HG03442 (cell line): ENCODE measurements at regions not wholly inside any gene's neighbourhood (a gene's known extent, or its start where the extent isn't known, plus 50 kb on each side); places are given as distances from the start of the nearest gene placed in this dataset.

Experiments
- ATAC-seq: cut with Tn5 transposase; IDR thresholded peaks from one replicate; pipeline ENCODE4 v1.9.1; 2021; ENCODE audit warnings: mild to moderate bottlenecking, moderate library complexity; ENCODE audit not compliant: unreplicated experiment

DNA sequence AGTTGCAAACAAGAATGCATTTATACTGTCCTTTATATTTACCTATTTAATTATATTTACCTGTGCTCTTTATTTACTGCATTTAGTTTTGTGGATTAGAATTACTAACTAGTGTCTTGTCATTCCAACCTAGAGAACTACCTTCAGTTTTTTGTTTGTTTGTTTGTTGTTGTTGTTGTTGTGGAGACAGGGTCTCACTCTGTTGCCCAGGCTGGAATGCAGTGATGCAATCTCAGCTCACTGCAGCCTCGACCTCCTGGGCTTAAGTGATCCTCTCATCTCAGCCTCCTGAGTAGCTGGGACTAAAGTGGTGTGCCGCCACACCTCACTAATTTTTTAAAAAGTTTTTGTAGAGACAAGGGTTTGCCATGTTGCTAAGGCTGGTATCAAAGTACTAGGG is 156.4 kb upstream of the AKR1E2 start:
- ATAC-seq = no peak

DNA sequence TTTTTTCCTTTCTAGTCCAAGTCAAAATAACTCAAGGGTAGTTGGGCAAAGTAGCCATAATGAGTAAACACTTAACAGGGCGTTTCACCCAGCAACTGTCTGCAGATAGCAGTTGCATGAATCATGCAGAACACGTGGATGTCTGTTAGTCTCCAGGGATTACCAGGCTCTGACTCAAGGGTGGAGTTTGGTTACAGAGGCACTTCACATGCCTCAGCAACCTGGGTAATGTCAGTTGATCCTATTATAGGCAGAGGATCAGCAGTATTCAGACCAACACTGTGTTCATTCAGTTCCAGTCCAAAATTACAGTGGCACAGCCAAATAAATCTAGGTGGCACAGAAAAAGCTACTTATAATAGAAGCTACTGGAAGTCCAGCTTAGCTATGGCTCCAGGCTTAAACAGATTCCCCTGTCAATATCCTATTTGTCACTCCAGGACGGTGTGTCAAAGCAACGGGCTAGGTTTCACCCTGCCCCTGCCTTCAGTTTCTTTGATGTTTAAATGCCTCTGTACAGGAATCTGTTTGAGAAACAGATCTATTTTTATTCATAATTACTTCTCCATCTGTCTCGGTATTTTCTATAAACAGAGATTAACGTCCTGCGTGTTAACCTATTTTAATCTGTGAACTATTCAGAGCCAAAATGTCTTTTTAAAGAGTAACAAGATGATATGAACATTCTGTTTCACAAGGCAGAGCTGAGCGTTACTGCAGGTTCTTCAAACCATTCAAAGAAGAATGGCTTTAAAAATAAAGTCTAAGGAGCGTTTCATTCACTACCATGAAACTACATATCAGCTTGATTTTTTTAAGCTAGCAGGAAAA is 162.6 kb upstream of the AKR1E2 start:
- ATAC-seq = peak; percentile 98

DNA sequence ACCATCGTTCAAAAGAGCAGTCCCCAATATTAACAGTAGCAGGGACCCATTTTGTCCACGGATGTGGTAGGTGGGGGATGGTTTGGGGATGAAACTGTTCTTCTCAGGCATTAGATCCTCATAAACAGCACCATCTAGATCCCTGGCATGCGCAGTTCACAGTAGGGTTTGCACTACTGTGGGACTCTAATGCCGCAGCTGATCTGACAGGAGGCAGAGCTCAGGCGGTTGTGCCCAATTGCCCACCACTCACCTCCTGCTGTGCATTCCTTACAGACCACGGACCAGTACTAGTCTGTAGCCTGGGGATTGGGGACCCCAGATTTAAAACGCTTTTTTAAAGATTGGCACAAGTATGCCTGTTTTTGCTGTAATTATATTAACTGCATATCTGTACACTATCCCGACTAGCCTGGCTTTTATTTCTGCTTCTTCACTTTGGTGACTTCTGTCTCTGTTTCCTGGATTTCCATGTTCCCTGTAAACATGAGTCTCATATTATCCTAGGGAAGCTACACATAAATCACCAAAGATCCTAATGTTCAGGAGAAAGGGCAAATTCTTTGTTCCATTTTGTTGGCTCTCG is 163.3 kb upstream of the AKR1E2 start:
- no peak for ATAC-seq

DNA sequence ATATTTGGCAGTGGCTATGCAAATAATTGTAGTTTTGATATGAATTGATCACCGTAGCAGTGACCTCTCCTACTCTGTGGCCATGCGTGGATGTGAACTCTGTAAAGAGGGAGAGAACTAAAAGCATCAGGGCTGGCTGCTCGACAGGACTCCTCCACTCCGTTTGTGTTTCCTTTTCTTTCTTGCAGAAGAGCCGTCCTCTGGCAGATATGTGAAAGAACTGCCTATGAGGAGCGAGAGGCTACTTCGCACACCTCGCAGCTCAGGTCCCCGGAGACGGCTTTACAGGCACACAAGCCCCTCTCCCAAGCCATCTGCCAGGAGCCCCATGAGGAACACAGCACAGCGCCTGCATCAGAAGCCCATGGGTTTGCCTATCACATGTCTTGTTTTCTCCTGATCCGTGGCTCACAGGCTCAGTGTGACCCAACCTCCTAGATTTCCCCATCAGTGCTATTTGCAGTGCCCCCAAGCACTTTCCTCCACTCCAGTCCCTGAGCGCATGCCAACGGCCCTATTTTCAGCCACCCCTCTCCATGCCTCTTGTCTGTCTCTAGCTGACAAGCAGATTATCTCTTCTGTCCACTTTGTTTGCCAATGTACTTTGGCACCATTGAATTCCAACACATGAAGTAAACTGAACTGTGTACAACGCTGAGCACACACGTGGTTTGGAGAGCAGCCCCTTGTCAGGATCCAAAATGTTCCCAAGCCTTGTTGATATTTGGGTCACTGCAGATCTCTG is 164.3 kb upstream of the AKR1E2 start:
- ATAC-seq = no peak

DNA sequence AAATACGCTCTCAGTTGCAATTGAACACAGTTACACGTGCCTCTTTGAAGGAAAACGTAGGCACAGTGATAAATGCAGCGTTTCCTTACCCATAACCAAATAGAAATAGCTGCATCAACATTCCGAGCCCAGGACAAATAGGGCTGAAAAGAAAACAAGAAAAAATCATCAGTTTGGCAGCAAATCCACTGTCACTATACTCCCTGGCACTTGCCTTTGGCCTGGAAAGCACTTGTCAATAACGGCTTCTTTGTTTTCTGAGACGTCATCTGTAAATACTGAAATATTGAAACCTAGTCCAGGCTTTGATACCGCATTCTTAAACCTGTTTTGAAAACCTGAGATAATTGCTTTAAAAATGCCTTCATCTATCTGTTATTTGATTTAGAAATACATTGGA is 167.2 kb upstream of the AKR1E2 start:
- no peak for ATAC-seq

DNA sequence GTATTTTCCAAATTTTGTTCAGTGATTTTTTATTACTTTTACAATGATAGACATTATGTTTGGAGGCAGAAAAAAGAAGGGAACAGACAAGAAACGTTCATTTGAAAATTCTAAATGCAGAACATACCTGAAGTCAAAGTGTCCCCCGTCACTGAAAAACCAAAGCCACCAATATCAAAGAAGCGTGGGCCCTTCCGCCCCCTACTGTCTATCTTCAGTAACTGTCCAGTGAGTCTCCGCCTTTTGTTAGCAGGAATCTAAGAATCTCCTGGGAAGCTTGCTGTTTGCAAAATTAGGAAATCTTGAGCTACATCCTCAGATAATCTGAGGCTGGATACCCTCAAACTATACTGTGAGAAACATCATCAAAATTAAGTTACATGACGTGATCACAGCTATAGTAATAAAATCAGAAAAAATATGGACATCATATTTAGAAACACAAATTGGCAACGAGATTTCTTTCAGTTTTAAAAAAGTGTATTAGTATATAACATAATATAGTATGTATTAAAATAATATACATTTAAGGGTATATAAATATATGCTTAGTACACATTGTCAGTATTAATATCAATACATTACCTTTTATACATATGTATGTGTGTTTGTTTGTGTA is 169.3 kb upstream of the AKR1E2 start:
- no peak for ATAC-seq

DNA sequence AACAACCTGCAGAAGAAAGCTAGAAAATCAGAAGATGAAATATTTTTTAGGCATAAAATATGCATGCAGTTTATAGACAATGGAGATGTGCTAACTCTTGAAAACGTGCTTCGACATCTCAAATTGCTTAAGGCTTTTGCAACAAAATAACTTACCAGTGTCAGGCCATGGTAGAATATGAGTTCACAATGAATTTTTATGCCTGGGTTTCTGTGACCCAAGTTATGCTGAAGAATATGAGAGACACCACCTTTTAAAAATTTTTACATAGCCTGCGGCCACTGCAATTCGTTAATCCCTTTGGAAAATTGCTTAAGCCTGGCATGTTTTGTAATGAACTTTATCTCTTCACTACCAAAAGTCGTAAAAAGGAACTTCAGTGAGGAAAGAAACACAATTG is 170.1 kb upstream of the AKR1E2 start:
- no peak for ATAC-seq

DNA sequence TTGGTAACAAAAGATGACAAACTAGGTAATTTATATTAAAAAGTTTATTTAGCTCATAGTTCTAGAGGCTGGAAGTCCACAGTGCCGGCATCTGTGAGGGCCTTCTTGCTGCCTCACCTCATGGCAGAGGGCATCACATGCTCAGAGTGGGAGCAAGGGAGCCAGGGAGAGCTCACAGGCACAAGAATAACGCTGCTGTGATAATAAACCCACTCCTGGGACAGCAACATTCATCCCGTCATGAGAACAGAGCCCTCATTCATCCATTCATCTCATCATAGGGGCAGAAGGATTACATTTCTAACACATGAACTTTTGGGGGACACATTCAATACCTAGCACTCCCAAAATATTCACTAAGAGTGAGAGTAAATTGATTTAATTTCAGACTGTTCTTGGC is 170.6 kb upstream of the AKR1E2 start:
- no peak for ATAC-seq

DNA sequence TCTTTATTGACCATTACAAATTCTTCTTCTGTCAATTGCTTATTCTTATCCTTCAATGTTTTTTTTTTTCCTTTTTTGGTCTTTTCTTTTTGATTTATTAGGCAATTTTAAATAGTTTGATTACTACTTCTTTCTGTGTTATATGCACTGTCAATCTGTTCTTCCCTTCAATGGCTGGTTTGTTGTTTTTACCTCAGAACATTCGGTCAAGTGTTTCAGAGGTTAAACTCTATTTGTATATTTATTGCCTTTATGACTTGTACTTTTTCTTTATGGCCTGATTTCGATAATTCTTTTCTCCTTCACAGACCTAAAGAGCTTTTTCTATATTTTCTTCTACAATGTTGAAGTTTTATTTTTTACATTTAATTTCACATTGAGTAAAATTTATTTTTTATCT is 171.5 kb upstream of the AKR1E2 start:
- no peak for ATAC-seq

DNA sequence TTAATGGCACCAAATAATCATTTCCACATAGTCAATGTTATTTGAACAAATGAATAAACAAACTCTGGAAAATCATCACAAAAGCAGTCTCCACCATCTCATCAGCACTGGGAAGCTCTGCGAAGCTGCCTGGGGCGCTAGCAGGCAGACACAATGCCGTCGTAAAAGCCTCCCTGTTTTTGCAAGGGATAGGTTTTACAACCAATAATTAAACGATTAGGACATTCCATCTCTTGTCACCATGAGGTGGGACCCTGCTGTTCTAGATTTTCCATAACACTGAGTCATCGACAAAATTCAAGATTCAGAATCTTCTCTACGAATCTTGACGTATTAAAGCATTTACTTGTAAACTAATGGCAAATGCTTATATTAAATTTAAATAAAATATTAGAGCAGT is 172.8 kb upstream of the AKR1E2 start:
- no peak for ATAC-seq

DNA sequence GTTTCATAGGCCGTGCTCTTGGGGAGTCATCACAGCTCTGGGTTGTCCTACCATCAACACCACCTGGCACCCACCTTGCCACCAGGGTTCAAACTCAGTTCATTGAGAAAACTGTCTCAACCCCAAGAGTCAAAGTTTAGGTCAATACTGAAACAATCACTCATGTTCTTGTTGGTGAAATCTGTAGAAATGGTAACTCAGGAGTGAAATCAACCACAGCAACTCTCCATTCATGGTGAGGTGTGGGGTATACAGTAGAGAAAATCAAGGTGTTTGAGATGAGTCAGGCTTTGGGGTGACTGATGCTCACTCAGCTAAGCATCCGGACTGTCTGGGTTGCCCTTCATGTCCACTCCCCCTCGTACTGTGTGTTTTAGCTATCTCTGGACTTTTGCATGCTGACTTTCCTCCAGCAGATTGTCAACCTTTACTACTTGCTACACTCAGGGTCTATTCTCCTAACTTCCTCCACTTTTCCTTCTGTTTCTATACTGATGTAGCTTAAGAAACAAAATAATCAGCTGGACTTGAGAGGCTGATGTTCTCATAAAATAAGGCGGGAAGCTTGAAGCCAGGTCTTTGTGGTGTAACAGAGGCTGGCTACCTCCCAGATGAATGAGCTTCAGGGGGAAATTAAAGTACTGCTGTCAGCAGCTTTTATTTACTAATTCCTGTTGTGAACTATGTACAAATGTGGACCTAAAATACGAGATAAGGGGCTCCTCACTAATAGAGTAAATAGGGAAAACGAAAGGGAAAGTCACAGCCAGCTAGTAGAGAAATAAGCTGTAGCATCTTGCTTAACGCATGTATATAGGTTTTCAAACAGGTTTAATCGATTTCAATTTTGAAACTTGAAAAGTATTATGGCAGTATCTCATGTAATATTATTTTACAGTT is 173.6 kb upstream of the AKR1E2 start:
- ATAC-seq = peak; percentile 82

DNA sequence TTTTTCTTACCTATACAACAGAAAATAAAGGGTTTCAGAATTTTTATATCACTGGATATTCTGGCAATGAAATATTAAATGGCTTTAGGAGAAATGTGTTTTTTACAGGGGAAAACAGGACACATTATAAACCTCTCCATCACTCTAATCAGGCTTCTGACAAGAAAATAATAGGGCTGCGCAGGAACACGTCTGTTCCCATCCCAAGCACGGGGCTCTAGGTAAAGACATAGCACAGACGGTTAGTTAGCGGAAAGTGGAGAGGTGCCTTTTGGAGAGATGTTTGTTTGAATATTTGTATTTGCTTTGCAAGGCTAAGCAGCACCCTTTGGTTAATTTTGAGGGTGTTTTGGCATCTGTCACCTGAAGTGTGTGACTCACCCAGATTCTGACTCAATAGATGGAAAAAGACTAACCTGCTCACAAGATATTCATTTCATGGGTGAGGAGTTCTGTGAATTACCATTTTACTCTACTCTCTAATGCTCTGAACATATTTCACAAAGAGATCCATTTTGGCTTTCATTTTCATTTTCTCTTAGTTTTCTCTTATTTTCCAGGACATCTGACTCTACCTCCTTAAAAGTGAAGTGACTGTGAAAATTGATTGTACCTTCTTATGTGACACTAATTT is 174.5 kb upstream of the AKR1E2 start:
- ATAC-seq = no peak

DNA sequence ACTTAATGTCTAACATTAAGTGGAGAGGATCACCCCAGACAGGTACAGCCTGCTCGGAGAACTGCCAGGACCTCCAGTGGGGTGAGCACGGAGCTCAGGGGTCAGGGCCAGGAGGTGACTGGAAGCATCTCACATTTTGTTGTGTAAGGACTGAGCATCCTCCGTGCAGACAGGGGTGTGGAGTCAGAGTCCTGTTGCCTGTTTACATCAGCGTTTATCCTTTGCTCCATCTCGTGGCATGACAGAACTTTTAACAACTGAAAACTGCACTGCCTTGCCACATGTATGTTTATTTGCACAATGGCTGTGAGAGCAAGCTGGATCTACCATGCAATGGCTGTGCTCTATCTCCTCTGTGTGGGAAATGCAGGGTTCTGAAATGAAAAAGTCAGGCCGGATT is 175.4 kb upstream of the AKR1E2 start:
- ATAC-seq = no peak

DNA sequence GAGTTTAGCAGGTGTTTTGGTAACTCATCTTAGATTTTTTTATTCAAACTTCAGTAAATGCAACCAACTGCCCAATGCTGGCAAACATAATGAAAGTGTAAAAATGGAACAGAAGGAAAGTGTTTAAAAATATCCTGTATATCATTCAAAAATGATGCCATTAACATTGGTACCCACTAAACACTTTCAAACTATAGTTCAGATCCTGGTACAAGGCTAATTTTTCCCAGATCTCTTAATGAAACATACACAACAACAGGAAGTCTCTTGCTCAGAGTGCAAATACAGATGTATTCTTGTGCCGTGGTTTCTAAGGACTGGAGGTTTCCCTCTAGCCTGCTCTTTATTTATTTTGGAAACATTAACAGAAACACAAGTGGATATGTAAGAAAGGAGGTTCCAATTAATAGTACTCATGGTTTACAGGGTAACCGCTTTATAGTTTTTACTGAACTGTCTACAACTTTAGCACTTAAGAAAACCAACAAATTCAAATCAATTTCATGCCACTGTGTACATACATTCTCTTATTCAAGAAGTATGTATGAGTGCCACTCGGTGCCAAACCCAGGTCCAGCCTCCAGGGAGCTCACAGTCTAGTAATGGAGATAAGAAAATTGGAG is 176.0 kb upstream of the AKR1E2 start:
- ATAC-seq = no peak

DNA sequence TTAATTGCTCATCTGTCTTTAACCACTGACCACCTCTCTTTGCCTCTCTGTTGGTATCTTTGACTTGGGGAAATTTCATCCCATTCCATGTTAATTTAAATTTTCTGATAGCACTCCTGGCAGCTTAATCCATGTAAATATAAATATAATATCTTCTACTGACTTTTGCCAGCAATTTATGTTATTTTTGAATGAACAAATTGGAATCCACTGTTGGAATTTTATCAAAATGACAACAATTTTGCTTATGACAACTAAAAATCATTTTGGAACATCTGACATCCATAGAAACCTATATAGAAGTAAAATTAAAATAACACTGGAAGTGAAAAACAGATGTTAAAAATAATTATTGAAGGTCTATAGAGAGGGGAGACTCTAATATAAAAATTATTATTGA is 176.5 kb upstream of the AKR1E2 start:
- no peak for ATAC-seq

DNA sequence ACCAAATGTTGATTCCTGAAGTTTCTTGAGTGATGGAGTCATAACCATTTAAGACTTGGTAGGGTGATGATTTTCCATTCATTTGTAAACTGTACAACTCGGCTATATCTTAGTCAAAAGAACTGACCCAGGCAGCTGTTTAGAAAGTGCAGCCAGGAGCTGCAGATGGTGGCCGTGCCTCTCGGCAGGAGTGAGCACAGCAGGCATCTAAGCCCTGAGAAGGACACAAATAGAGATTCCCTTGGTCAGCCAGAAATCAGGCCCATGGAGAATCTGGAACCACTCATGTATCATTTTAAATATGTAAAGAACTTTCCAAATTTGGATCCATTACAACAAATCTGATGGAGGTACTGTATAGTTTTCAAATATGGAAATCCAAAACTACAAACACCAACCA is 177.0 kb upstream of the AKR1E2 start:
- no peak for ATAC-seq

DNA sequence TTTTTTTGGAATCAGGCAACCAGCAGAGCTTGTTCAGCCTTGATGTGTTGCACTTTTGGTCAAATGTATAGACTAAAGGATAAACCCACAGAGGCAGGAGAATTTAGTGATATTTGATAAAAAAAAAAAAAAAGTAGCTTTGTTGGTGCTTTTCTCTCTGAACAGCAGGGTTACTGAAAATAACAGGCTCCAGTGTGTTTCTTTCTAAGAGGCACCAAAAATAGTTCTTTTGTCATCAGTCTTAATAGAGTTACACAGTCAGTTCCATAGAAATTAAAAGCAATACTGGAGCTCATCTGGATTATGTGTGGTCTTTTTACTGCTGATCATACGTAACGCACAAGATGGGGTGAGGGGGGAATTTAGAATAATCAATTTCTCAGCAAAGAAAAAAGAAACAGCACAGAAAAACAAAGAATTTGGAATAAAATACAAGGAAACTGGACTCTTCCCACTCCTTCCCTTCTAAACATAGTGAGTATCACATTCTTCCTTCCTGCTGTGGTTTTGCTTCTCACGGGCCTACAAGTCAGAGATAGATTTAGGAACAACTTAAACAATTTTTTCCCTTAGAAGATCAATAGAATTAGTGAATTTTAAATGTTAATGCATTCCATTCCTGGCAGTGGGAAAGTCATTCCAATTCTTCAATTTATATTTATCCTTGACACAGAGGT is 178.8 kb upstream of the AKR1E2 start:
- no peak for ATAC-seq

DNA sequence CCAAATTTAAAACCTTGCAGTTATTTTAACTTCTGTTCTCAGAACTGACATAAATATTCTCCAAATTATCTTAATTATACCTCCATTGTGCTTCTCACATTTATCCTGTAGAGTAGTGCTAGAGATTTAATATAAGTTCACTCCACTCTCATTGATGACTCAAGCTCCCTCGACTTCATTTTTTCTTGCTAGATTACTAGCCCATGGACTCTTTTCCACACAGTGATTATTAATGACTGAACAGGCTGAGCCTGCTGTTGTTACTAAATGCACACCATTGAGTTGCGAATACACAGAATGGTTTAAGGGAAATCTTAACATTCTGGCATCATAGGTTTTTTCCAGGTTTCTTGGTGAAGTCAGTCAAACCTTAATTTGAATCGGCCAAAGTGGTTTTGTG is 179.5 kb upstream of the AKR1E2 start:
- ATAC-seq = no peak

DNA sequence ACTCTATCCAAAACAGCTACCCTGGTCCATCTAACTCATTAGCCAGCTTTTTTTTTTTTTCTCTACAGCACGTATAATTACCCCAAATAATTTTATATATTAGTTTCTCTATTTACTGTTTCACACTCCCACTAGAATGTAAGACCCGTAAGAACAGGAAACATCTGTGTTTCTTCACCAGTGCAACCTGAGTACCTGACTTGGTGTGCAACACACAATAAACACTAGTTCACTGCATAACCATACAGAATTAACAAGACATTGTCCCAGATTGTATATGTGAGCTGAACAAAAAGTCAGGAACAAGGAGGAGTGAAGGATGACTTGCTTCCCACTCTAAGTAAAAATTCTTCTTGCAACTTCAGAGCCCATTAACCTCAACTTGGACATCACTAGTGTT is 180.2 kb upstream of the AKR1E2 start:
- ATAC-seq = no peak
